Ovary (tissue), 7 donors: ENCODE measurements at regions not wholly inside any gene's neighbourhood (a gene's known extent, or its start where the extent isn't known, plus 50 kb on each side); places are given as distances from the start of the nearest gene placed in this dataset.

ENCODE experiments used
- DNase-seq, 5 donors: peaks; one replicate each; pipeline ENCODE4 v3.0.0-alpha.2; 2019 to 2020
- H3K27ac ChIP-seq, 2 donors: fragments of 200-600 bp; one replicate each; pipeline versions ENCODE4 v1.5.1 to v1.8.0; 2019 to 2022
- H3K27me3 ChIP-seq: fragments of 200-600 bp; one replicate; pipeline ENCODE4 v1.8.0; 2022
- H3K36me3 ChIP-seq: fragments of 200-600 bp; sonication (generic); one replicate; pipeline ENCODE4 v1.5.1; 2019
- H3K4me1 ChIP-seq: one replicate; pipeline ENCODE4 v1.8.1; 2013; ENCODE audit warnings: mild to moderate bottlenecking, moderate library complexity; ENCODE audit not compliant: insufficient read depth
- H3K4me3 ChIP-seq: fragments of 200-600 bp; sonication (generic); one replicate; pipeline ENCODE4 v1.5.1; 2017
- H3K9me3 ChIP-seq, 2 donors: fragments of 200-600 bp in 1 of 2; sonication (generic) in 1 of 2; one replicate each; pipeline versions ENCODE4 v1.5.1 to v1.8.1; 2013 to 2019; ENCODE audit warnings: mild to moderate bottlenecking in 1 of 2, moderate library complexity in 1 of 2
- CTCF ChIP-seq, 3 donors: fragments of 450-650 bp in 2 of 3; fragments of 200-600 bp in 1 of 3; IDR thresholded peaks; one replicate each; pipeline versions ENCODE4 v1.5.1 to v1.8.0; 2016 to 2022; ENCODE audit warnings: antibody characterized with exemption in 3 of 3, mild to moderate bottlenecking in 1 of 3
- EP300 ChIP-seq: sonication (generic); formaldehyde crosslinking; IDR thresholded peaks from one replicate; pipeline ENCODE4 v1.6.1; 2017; ENCODE audit warnings: antibody characterized with exemption
- POLR2A ChIP-seq: fragments of 450-650 bp; IDR thresholded peaks from one replicate; pipeline ENCODE4 v1.6.1; 2017; ENCODE audit warnings: antibody characterized with exemption, mild to moderate bottlenecking, moderate library complexity
- WGBS, 3 donors: extraction: QIAGEN DNeasy Blood & Tissue Kit in 1 of 3; methylation state at CpG; one replicate each; pipeline versions ENCODE4 v1.1.5 to v1.1.7; 2013 to 2017; 5-methylcytosine and 5-hydroxymethylcytosine counted together
- intact Hi-C, 4 donors: fragments of 100-400 bp; cut with DNase I; formaldehyde crosslinking; loops; one replicate each; pipeline versions ENCODE4 v1.11.0 to v1.15.1; 2022 to 2023
- donor health status: DM: no; HTN: no; CAD: no; lungs with moderate emphysema.
- donor health status: DM: no; HTN: no; CAD: no.
- donor health status: Bipolar disorder and iron deficiency.
- donor health status: DM: no; HTN: no; CAD: no.
- donor health status: DM: yes; HTN: yes; CAD: no.

GRCh38 chr10:118246332-118247295, 95.5 kb downstream of the FAM204A start:
- 73 to 80% (median 78%) methylated on average over 19 of the region's 19 CpGs for WGBS, 3 donors
- H3K27me3 ChIP-seq, result no peaks in the 10 kb centered on the region

GRCh38 chr10:118243907-118244306, 98.2 kb downstream of the FAM204A start:
- 80 to 84% (median 82%) methylated on average over 5 of the region's 5 CpGs for WGBS, 3 donors
- Histone ChIP-seq H3K27me3 (no peaks in the 10 kb centered on the region), H3K4me3 (no peak overlapping the region), H3K36me3 (no peaks in the 10 kb centered on the region), H3K9me3 (no peaks in the 10 kb centered on the region), H3K4me1 (no peaks in the 10 kb centered on the region), H3K27ac (no peak overlapping the region)
- DNase-seq, result no peak
- intact Hi-C loops, result loop anchor here in 2 of 4 donors (10.0 kb wide), 4 partner anchors 209 to 1029 kb away; no protein-coding TSS in a partner anchor
- TF ChIP-seq EP300 (no peak), CTCF (IDR thresholded peaks at IDR 0.05) (no peak), POLR2A (no peak)

More at GRCh38 chr10:118246332-118247295, 95.5 kb downstream of the FAM204A start:
- H3K27ac ChIP-seq, result no peak overlapping the region
- H3K4me3 ChIP-seq, result no peak overlapping the region
- intact Hi-C loops, result loop anchor here in 2 of 4 donors (10.0 kb wide), 4 partner anchors 212 to 1032 kb away; no protein-coding TSS in a partner anchor
- no peaks in the 10 kb centered on the region for H3K4me1 ChIP-seq
- H3K9me3 ChIP-seq, result no peaks in the 10 kb centered on the region
- TF ChIP-seq CTCF (IDR thresholded peaks at IDR 0.05) (no peak), EP300 (no peak), POLR2A (no peak)
- H3K36me3 ChIP-seq, result no peaks in the 10 kb centered on the region
- no peak for DNase-seq

GRCh38 chr10:118241229-118242137, 100.6 kb downstream of the FAM204A start:
- intact Hi-C loops, result loop anchor here in 3 of 4 donors (2.0 to 10.0 kb wide), 6 partner anchors 207 to 1027 kb away; no protein-coding TSS in a partner anchor
- peak; percentile 76 to 90 (median 89) for DNase-seq
- TF ChIP-seq EP300, result no peak
- peak; percentile 81 to 92 (median 85) for TF ChIP-seq CTCF (IDR thresholded peaks at IDR 0.05)
- no peak for TF ChIP-seq POLR2A
- Histone ChIP-seq H3K4me1 (no peaks in the 10 kb centered on the region), H3K9me3 (no peaks in the 10 kb centered on the region), H3K27ac (no peak overlapping the region), H3K4me3 (no peak overlapping the region), H3K27me3 (no peaks in the 10 kb centered on the region), H3K36me3 (no peaks in the 10 kb centered on the region)
- 20 to 23% (median 21%) methylated on average over 26 of the region's 26 CpGs for WGBS, 3 donors

GRCh38 chr10:118239236-118239630, 102.9 kb downstream of the FAM204A start:
- H3K4me3 ChIP-seq, result no peak overlapping the region
- no peaks in the 10 kb centered on the region for H3K9me3 ChIP-seq
- DNase-seq, result no peak
- TF ChIP-seq EP300 (no peak), POLR2A (no peak), CTCF (IDR thresholded peaks at IDR 0.05) (no peak)
- 54 to 57% (median 55%) methylated on average over 1 of the region's 1 CpG for WGBS, 3 donors
- no peaks in the 10 kb centered on the region for H3K27me3 ChIP-seq
- no peaks in the 10 kb centered on the region for H3K4me1 ChIP-seq
- intact Hi-C loops, result loop anchor here in 2 of 4 donors (5.0 to 10.0 kb wide), 2 partner anchors 702 to 734 kb away; no protein-coding TSS in a partner anchor
- H3K36me3 ChIP-seq, result no peaks in the 10 kb centered on the region
- H3K27ac ChIP-seq, result no peak overlapping the region
